Vagina (tissue), 2 donors: ENCODE measurements at regions not wholly inside any gene's neighbourhood (a gene's known extent, or its start where the extent isn't known, plus 50 kb on each side); places are given as distances from the start of the nearest gene placed in this dataset.

ENCODE experiments used
- DNase-seq, 2 donors: peaks; one replicate each; pipeline ENCODE4 v3.0.0-alpha.2; 2017; ENCODE audit errors: extremely low spot score in 2 of 2
- H3K27ac ChIP-seq: fragments of 200-600 bp; sonication (generic); one replicate; pipeline ENCODE4 v1.5.1; 2019
- H3K27me3 ChIP-seq: fragments of 200-600 bp; sonication (generic); one replicate; pipeline ENCODE4 v1.5.1; 2019
- H3K36me3 ChIP-seq, 2 donors: fragments of 200-600 bp; sonication (generic); one replicate each; pipeline ENCODE4 v1.5.1; 2017 to 2019
- H3K4me1 ChIP-seq: fragments of 200-600 bp; sonication (generic); one replicate; pipeline ENCODE4 v1.5.1; 2019
- H3K4me3 ChIP-seq, 2 donors: fragments of 200-600 bp; sonication (generic); 1 replicate in 1 of 2; 2 replicates in 1 of 2; pipeline ENCODE4 v1.5.1; 2016 to 2019
- H3K9me3 ChIP-seq: fragments of 200-600 bp; sonication (generic); one replicate; pipeline ENCODE4 v1.5.1; 2019
- CTCF ChIP-seq, 3 experiments: fragments of 450-650 bp in 2 of 3; fragments of 200-600 bp in 1 of 3; sonication (generic) in 1 of 3; IDR thresholded peaks; one replicate each; pipeline ENCODE4 v1.5.1; 2017 to 2019; ENCODE audit warnings: antibody characterized with exemption in 3 of 3, mild to moderate bottlenecking in 2 of 3, moderate library complexity in 2 of 3
- POLR2A ChIP-seq, 2 donors: fragments of 450-650 bp; IDR thresholded peaks; one replicate each; pipeline ENCODE4 v1.6.1; 2017; ENCODE audit warnings: antibody characterized with exemption in 2 of 2, mild to moderate bottlenecking in 2 of 2, moderate library complexity in 2 of 2
- POLR2AphosphoS5 ChIP-seq, 2 donors: sonication (generic); formaldehyde crosslinking; IDR thresholded peaks; one replicate each; pipeline ENCODE4 v1.9.0; 2017; ENCODE audit warnings: antibody characterized with exemption in 2 of 2, mild to moderate bottlenecking in 2 of 2, low read depth in 1 of 2; ENCODE audit not compliant: insufficient read depth in 1 of 2
- intact Hi-C: fragments of 100-400 bp; cut with DNase I; formaldehyde crosslinking; loops from one replicate; pipeline ENCODE4 v1.15.1; 2023

DNA sequence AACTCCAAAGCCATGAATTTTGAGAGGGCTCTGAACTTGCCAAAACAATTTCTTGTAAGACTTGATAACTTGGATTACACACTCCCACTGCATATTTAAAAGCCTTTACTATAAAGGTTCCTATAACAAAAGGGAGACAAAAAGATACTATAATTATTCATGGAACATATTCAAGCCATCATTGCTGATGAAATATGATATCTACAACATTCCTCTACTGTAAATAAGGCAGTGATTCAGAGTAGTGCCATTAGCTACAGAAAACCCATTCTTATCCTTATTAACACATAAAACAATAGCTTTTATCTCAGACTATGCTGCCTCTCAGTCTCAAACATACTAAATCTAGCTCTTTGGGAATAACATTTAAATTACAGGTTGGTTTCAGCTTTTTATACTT lies 675.5 kb upstream of the CXADR start:
- Histone ChIP-seq H3K4me1 (peaks cover 22% of the 10 kb centered on the region), H3K27ac (no peak overlapping the region), H3K4me3 (no peak overlapping the region), H3K27me3 (no peaks in the 10 kb centered on the region), H3K36me3 (no peaks in the 10 kb centered on the region), H3K9me3 (no peaks in the 10 kb centered on the region)
- no peak for TF ChIP-seq CTCF (IDR thresholded peaks at IDR 0.05)
- TF ChIP-seq POLR2AphosphoS5 (IDR thresholded peaks at IDR 0.05; ENCODE audit: insufficient read depth in 1 of 2, low read depth in 1 of 2), result no peak
- TF ChIP-seq POLR2A (IDR thresholded peaks at IDR 0.05), result no peak
- intact Hi-C loops, result no loop called here
- DNase-seq, result no peak

DNA sequence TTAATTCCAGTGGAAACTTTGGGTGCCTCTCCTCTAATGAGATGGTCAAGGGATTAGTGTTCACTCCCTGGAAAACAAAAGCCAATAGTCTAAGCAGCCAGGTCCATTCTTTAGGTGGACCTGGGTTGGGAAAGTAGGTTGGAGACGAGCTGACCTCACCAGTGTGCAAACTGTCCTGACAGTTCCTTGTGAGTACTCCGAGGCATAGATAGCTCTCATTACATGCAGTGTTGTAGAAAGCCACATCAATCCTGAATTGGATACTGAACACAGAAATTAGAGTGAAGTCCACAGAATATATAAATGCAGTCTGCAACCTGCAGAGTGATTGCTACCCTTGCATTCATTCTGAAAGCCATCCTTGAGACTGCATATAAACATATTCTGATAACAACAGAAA lies 675.1 kb upstream of the CXADR start:
- H3K4me1 ChIP-seq, result peaks cover 26% of the 10 kb centered on the region

DNA sequence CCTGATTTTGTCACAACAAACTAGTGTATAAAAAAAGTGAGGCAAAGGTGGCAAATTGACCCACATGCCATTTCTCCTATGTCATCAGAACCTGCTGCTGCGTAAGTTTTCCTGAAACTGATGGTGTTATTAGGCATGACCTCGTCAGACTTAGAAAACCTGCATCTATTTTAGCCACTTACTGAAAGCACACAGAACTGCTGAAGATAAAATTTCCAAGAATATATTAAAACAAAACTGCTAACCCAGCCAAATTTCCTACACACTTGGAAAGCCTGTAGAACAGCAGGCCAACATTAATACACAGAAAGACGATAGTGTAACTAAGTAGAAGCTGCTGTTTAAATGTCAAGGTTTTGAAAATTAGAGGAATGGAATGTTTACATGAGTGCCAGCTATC lies 674.5 kb upstream of the CXADR start:
- intact Hi-C loops, result no loop called here
- TF ChIP-seq POLR2A (IDR thresholded peaks at IDR 0.05) (no peak), CTCF (IDR thresholded peaks at IDR 0.05) (no peak), POLR2AphosphoS5 (IDR thresholded peaks at IDR 0.05; ENCODE audit: insufficient read depth in 1 of 2, low read depth in 1 of 2) (no peak)
- Histone ChIP-seq H3K9me3 (no peaks in the 10 kb centered on the region), H3K27me3 (no peaks in the 10 kb centered on the region), H3K4me1 (peaks cover 31% of the 10 kb centered on the region), H3K36me3 (no peaks in the 10 kb centered on the region), H3K27ac (no peak overlapping the region), H3K4me3 (no peak overlapping the region)
- DNase-seq, result no peak

More for the DNA sequence above, 675.1 kb upstream of the CXADR start:
- no peak overlapping the region for H3K27ac ChIP-seq
- no peak for TF ChIP-seq CTCF (IDR thresholded peaks at IDR 0.05)
- TF ChIP-seq POLR2A (IDR thresholded peaks at IDR 0.05), result no peak
- no peak for TF ChIP-seq POLR2AphosphoS5 (IDR thresholded peaks at IDR 0.05; ENCODE audit: insufficient read depth in 1 of 2, low read depth in 1 of 2)
- DNase-seq, result no peak
- no peaks in the 10 kb centered on the region for H3K9me3 ChIP-seq
- no peak overlapping the region for H3K4me3 ChIP-seq
- intact Hi-C loops, result no loop called here
- no peaks in the 10 kb centered on the region for H3K27me3 ChIP-seq
- H3K36me3 ChIP-seq, result no peaks in the 10 kb centered on the region

- H3K27ac ChIP-seq, result no peak overlapping the region
- intact Hi-C loops, result no loop called here
- DNase-seq, result no peak
- no peaks in the 10 kb centered on the region for H3K36me3 ChIP-seq
- H3K4me1 ChIP-seq, result peaks cover 31% of the 10 kb centered on the region
- no peaks in the 10 kb centered on the region for H3K9me3 ChIP-seq
- H3K27me3 ChIP-seq, result no peaks in the 10 kb centered on the region
- TF ChIP-seq POLR2A (IDR thresholded peaks at IDR 0.05) (no peak), POLR2AphosphoS5 (IDR thresholded peaks at IDR 0.05; ENCODE audit: insufficient read depth in 1 of 2, low read depth in 1 of 2) (no peak), CTCF (IDR thresholded peaks at IDR 0.05) (no peak)
- no peak overlapping the region for H3K4me3 ChIP-seq
These were observed 672.3 kb upstream of the CXADR start for GRCh38 chr21:16840538-16840937.

- no peaks in the 10 kb centered on the region for H3K36me3 ChIP-seq
- no peak for TF ChIP-seq CTCF (IDR thresholded peaks at IDR 0.05)
- no peak for TF ChIP-seq POLR2AphosphoS5 (IDR thresholded peaks at IDR 0.05; ENCODE audit: insufficient read depth in 1 of 2, low read depth in 1 of 2)
- no peak for TF ChIP-seq POLR2A (IDR thresholded peaks at IDR 0.05)
- H3K27ac ChIP-seq, result peak overlapping the region; percentile 10
- H3K9me3 ChIP-seq, result no peaks in the 10 kb centered on the region
- no peak overlapping the region for H3K4me3 ChIP-seq
- no peaks in the 10 kb centered on the region for H3K27me3 ChIP-seq
- no peak for DNase-seq
- intact Hi-C loops, result no loop called here
- peaks cover 31% of the 10 kb centered on the region for H3K4me1 ChIP-seq
These were observed 670.7 kb upstream of the CXADR start for GRCh38 chr21:16841975-16842695.
